ENCODE measurements at regions not wholly inside any gene's neighbourhood (a gene's known extent, or its start where the extent isn't known, plus 50 kb on each side); places are given as distances from the start of the nearest gene placed in this dataset.
"Not testable (repeated sequence)": the region's sequence is repeated elsewhere in the genome, so short reads cannot be mapped to it uniquely, and the experiment has no call there.

DNA sequence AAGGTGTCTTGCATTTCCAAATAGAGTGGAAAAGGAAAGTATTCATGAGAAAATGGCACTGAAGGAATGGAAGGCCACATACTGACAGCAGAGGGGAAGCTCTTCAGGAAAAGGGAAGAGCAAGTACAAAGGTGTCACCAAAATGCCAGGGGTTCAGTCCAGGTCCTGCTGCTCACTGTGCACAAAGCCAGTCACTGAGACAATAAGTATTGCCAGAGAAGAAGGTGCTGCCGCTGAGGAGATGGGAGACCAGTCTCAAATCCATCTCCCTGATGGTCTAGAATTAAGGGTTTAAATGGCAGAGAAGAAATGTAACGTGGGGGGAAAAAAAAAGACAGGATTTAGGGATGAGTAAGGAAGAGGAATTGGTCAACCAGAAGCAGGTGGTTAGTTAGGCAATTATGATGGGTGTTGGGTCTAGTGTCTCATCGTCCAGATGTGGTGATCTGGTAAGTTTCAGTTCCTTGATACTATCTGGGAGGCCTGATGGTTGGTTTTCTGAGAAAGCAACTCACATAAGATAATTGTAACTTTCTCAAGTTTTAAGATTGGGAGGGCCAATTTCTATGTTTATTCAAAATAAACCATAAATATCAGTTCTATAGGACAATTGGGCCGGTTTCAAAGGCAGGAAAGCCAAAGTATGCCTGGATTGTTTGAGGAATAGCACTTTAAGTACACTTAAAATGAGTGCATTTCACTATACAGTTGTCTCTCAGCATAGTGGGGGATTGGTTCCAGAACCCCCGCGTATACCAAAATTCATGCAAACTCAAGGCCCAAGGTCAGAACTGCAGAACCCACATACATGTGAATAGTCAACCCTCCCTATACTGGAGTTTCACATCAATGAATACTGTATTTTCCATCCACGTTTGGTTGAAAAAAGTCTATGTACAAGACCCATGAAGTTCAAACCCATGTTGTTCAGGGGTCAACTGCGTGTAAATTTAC, 109.1 kb upstream of the DNAJC10 start:
- H3K9me3 ChIP-seq (ENCODE audit: control insufficient read depth in 4 of 4, low read length in 3 of 4) = peaks cover 0 to 3% (median 0%) of the 10 kb centered on the region in 4 donors
- DNase-seq (ENCODE audit: low spot score) = no peak
- 85% methylated on average over 8 of the region's 8 CpGs for WGBS
- no peak overlapping the region for H3K27ac ChIP-seq (ENCODE audit: low read depth in 1 of 2, low read length in 2 of 2)
- no peak for TF ChIP-seq GABPA (IDR thresholded peaks at IDR 0.05 in 1 of 2, conservative IDR thresholded peaks at IDR 0.05 in 1 of 2)
- no peak for TF ChIP-seq RAD21 (IDR thresholded peaks at IDR 0.05)
- TF ChIP-seq RXRA (IDR thresholded peaks at IDR 0.05) = no peak
- TF ChIP-seq, protein P1, sequence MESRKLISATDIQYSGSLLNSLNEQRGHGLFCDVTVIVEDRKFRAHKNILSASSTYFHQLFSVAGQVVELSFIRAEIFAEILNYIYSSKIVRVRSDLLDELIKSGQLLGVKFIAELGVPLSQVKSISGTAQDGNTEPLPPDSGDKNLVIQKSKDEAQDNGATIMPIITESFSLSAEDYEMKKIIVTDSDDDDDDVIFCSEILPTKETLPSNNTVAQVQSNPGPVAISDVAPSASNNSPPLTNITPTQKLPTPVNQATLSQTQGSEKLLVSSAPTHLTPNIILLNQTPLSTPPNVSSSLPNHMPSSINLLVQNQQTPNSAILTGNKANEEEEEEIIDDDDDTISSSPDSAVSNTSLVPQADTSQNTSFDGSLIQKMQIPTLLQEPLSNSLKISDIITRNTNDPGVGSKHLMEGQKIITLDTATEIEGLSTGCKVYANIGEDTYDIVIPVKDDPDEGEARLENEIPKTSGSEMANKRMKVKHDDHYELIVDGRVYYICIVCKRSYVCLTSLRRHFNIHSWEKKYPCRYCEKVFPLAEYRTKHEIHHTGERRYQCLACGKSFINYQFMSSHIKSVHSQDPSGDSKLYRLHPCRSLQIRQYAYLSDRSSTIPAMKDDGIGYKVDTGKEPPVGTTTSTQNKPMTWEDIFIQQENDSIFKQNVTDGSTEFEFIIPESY (IDR thresholded peaks at IDR 0.05) = no peak
- no peak for TF ChIP-seq FOXA2 (IDR thresholded peaks at IDR 0.05)
- no peak for TF ChIP-seq YY1 (IDR thresholded peaks at IDR 0.05)
- no peak for TF ChIP-seq HNF4G (IDR thresholded peaks at IDR 0.05)
- no peak for TF ChIP-seq TAF1 (conservative IDR thresholded peaks at IDR 0.05)
- TF ChIP-seq, protein P2, sequence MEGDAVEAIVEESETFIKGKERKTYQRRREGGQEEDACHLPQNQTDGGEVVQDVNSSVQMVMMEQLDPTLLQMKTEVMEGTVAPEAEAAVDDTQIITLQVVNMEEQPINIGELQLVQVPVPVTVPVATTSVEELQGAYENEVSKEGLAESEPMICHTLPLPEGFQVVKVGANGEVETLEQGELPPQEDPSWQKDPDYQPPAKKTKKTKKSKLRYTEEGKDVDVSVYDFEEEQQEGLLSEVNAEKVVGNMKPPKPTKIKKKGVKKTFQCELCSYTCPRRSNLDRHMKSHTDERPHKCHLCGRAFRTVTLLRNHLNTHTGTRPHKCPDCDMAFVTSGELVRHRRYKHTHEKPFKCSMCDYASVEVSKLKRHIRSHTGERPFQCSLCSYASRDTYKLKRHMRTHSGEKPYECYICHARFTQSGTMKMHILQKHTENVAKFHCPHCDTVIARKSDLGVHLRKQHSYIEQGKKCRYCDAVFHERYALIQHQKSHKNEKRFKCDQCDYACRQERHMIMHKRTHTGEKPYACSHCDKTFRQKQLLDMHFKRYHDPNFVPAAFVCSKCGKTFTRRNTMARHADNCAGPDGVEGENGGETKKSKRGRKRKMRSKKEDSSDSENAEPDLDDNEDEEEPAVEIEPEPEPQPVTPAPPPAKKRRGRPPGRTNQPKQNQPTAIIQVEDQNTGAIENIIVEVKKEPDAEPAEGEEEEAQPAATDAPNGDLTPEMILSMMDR (IDR thresholded peaks at IDR 0.05; ENCODE audit: low read depth, low read length, missing input control) = no peak
- H3K9ac ChIP-seq (ENCODE audit: low read depth in 1 of 2, low read length in 2 of 2) = no peak overlapping the region
- no peaks in the 10 kb centered on the region for H3K36me3 ChIP-seq (ENCODE audit: control insufficient read depth in 4 of 4, insufficient read depth in 3 of 4, low read depth in 1 of 4, low read length in 3 of 4)
- H3K4me3 ChIP-seq (ENCODE audit: low read depth in 1 of 3, low read length in 3 of 3) = no peak overlapping the region
- no peaks in the 10 kb centered on the region for H3K4me1 ChIP-seq (ENCODE audit: control insufficient read depth in 4 of 4, insufficient read depth in 4 of 4, low read length in 3 of 4)
- H3K27me3 ChIP-seq (ENCODE audit: control insufficient read depth in 4 of 4, insufficient read depth in 4 of 4, low read length in 3 of 4) = no peaks in the 10 kb centered on the region

DNA sequence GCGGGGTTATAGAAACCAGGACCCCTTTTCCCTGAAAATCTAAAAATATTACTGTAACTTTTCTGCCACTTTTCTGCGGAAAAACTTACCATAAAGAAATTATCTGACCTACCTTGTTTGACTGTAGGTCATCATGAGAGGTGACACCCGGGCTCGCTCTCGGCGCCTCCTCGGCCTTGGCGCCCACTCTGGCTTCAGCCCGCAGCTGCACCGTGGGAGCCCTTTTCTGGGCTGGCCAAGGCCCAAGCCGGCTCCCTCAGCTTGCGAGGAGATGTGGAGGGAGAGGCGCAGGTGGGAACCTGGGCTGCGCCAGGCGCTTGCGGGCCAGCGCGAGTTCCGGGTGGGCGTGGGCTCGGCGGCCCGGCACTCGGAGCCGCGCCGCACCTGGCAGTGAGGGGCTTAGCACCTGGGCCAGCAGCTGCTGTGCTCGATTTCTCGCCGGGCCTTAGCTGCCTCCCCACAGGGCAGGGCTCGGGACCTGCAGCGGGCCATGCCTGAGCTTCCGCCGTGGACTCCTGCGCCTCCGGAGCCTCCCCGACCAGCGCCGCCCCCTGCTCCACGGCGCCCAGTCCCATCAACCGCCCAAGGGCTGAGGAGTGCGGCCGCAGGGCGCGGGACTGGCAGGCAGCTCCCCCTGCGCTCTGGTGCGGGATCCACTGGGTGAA, 107.7 kb upstream of the DNAJC10 start:
- no peak for DNase-seq (ENCODE audit: low spot score)
- 90% methylated on average over 48 of the region's 48 CpGs for WGBS

DNA sequence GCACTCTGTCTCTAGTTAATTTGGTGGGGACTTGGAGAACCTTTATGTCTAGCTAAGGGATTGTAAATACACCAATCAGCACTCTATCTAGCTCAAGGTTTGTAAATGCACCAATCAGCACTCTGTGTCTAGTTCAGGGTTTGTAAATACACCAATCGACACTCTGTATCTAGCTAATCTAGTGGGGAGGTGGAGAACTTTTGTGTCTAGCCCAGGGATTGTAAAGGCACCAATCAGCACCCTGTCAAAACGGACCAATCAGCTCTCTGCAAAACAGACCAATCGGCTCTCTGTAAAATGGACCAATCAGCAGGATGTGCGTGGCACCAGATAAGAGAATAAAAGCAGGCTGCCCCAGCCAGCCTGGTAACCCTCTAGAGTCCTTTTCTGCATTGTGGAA, 107.1 kb upstream of the DNAJC10 start:
- H3K36me3 ChIP-seq (ENCODE audit: control insufficient read depth in 4 of 4, insufficient read depth in 3 of 4, low read depth in 1 of 4, low read length in 3 of 4); H3K9ac ChIP-seq (ENCODE audit: low read depth in 1 of 2, low read length in 2 of 2); DNase-seq (ENCODE audit: low spot score); H3K27me3 ChIP-seq (ENCODE audit: control insufficient read depth in 4 of 4, insufficient read depth in 4 of 4, low read length in 3 of 4); H3K4me1 ChIP-seq (ENCODE audit: control insufficient read depth in 4 of 4, insufficient read depth in 4 of 4, low read length in 3 of 4); H3K9me3 ChIP-seq (ENCODE audit: control insufficient read depth in 4 of 4, low read length in 3 of 4); H3K27ac ChIP-seq (ENCODE audit: low read depth in 1 of 2, low read length in 2 of 2); H3K4me3 ChIP-seq (ENCODE audit: low read depth in 1 of 3, low read length in 3 of 3): not testable (repeated sequence)
- 82% methylated on average over 4 of the region's 4 CpGs for WGBS

More for the DNA sequence above, 107.7 kb upstream of the DNAJC10 start:
- no peak overlapping the region for H3K27ac ChIP-seq (ENCODE audit: low read depth in 1 of 2, low read length in 2 of 2)
- H3K4me1 ChIP-seq (ENCODE audit: control insufficient read depth in 4 of 4, insufficient read depth in 4 of 4, low read length in 3 of 4) = no peaks in the 10 kb centered on the region
- H3K9me3 ChIP-seq (ENCODE audit: control insufficient read depth in 4 of 4, low read length in 3 of 4) = peaks cover 0 to 3% (median 0%) of the 10 kb centered on the region in 4 donors
- no peaks in the 10 kb centered on the region for H3K27me3 ChIP-seq (ENCODE audit: control insufficient read depth in 4 of 4, insufficient read depth in 4 of 4, low read length in 3 of 4)
- H3K4me3 ChIP-seq (ENCODE audit: low read depth in 1 of 3, low read length in 3 of 3) = no peak overlapping the region
- H3K9ac ChIP-seq (ENCODE audit: low read depth in 1 of 2, low read length in 2 of 2) = no peak overlapping the region
- no peaks in the 10 kb centered on the region for H3K36me3 ChIP-seq (ENCODE audit: control insufficient read depth in 4 of 4, insufficient read depth in 3 of 4, low read depth in 1 of 4, low read length in 3 of 4)
- TF ChIP-seq GABPA (IDR thresholded peaks at IDR 0.05 in 1 of 2, conservative IDR thresholded peaks at IDR 0.05 in 1 of 2) = no peak
- TF ChIP-seq EGR1 (IDR thresholded peaks at IDR 0.05; ENCODE audit: low read depth in 2 of 2) = no peak
- TF ChIP-seq, protein P2 (IDR thresholded peaks at IDR 0.05; ENCODE audit: low read depth, low read length, missing input control) = no peak
- no peak for TF ChIP-seq FOXA2 (IDR thresholded peaks at IDR 0.05)
- no peak for TF ChIP-seq NR2F2 (IDR thresholded peaks at IDR 0.05)
- TF ChIP-seq JUND (IDR thresholded peaks at IDR 0.05) = no peak
- TF ChIP-seq YY1 (IDR thresholded peaks at IDR 0.05) = no peak
